ENCODE measurements at regions not wholly inside any gene's neighbourhood (a gene's known extent, or its start where the extent isn't known, plus 50 kb on each side); places are given as distances from the start of the nearest gene placed in this dataset.
"Not testable (repeated sequence)": the region's sequence is repeated elsewhere in the genome, so short reads cannot be mapped to it uniquely, and the experiment has no call there.

GRCh38 chr2:156779416-156780120, 343.4 kb downstream of the GPD2 start:
- Histone ChIP-seq H3K4me2 (ENCODE audit: insufficient read depth, low read length, poor library complexity, severe bottlenecking) (no peak overlapping the region), H4K91ac (ENCODE audit: low read depth, low read length, poor library complexity) (no peak overlapping the region), H3K27ac (replicated peaks; ENCODE audit: low read length) (no peak overlapping the region), H3K36me3 (replicated peaks in 1 of 2; ENCODE audit: control insufficient read depth in 2 of 2, insufficient read depth in 2 of 2, low read length in 2 of 2) (no peaks in the 10 kb centered on the region), H4K8ac (ENCODE audit: low read depth, low read length) (no peak overlapping the region), H2BK15ac (ENCODE audit: low read length) (no peak overlapping the region), H2AK5ac (ENCODE audit: low read depth, low read length) (no peak overlapping the region), H2BK5ac (ENCODE audit: low read length) (no peak overlapping the region), H2BK120ac (ENCODE audit: low read depth, low read length) (no peak overlapping the region), H2AFZ (ENCODE audit: low read length) (no peak overlapping the region), H3K18ac (ENCODE audit: low read length) (no peak overlapping the region), H3K4ac (ENCODE audit: low read length) (no peak overlapping the region), H3K4me1 (ENCODE audit: control insufficient read depth in 2 of 2, insufficient read depth in 1 of 2, low read depth in 1 of 2, low read length in 2 of 2) (peaks cover 0 to 1% of the 10 kb centered on the region in 2 donors), H3K27me3 (ENCODE audit: control insufficient read depth in 3 of 3, insufficient read depth in 3 of 3, low read depth in 1 of 3, low read length in 3 of 3) (no peaks in the 10 kb centered on the region), H3K23ac (ENCODE audit: low read depth, low read length, poor library complexity) (no peak overlapping the region), H3K14ac (ENCODE audit: low read length) (no peak overlapping the region), H3K9me3 (replicated peaks in 1 of 2; ENCODE audit: control insufficient read depth in 2 of 2, insufficient read depth in 1 of 2, low read depth in 1 of 2, low read length in 2 of 2) (no peaks in the 10 kb centered on the region), H3K4me3 (ENCODE audit: low read length in 2 of 2) (no peak overlapping the region), H2BK12ac (ENCODE audit: low read length) (no peak overlapping the region), H3K9ac (ENCODE audit: low read depth, low read length, poor library complexity) (no peak overlapping the region), H3K79me1 (ENCODE audit: low read depth, low read length) (no peaks in the 10 kb centered on the region)
- no peak for DNase-seq (ENCODE audit: low spot score)
- no CpG with 5 or more reads among the region's 2 CpGs for WGBS, 2 donors (ENCODE audit: extremely low coverage in 2 of 2, insufficient read length in 2 of 2, insufficient replicate concordance in 1 of 2)

DNA sequence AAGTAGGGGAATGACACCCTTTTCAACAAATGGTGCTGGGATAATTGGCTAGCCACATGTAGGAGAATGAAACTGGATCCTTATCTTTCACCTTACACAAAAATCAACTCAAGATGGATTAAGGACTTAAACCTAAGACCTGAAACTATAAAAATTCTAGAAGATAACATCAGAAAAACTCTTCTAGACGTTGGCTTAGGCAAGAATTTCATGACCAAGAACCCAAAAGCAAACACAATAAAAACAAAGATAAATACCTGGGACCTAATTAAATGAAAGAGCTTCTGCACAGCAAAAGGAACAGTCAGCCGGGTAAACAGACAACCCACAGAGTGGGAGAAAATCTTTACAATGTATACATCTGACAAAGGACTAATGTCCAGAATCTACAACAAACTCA, 345.5 kb downstream of the GPD2 start:
- not testable (repeated sequence) for H3K4ac ChIP-seq (ENCODE audit: low read length); H2BK15ac ChIP-seq (ENCODE audit: low read length); H3K79me1 ChIP-seq (ENCODE audit: low read depth, low read length); H3K14ac ChIP-seq (ENCODE audit: low read length); H2BK5ac ChIP-seq (ENCODE audit: low read length); H3K4me3 ChIP-seq (ENCODE audit: low read length in 2 of 2); H3K18ac ChIP-seq (ENCODE audit: low read length); H4K91ac ChIP-seq (ENCODE audit: low read depth, low read length, poor library complexity); H3K36me3 ChIP-seq (replicated peaks in 1 of 2; ENCODE audit: control insufficient read depth in 2 of 2, insufficient read depth in 2 of 2, low read length in 2 of 2); H3K9ac ChIP-seq (ENCODE audit: low read depth, low read length, poor library complexity); H4K8ac ChIP-seq (ENCODE audit: low read depth, low read length); H2BK120ac ChIP-seq (ENCODE audit: low read depth, low read length); H2AK5ac ChIP-seq (ENCODE audit: low read depth, low read length); H3K4me2 ChIP-seq (ENCODE audit: insufficient read depth, low read length, poor library complexity, severe bottlenecking); DNase-seq (ENCODE audit: low spot score); H2BK12ac ChIP-seq (ENCODE audit: low read length); H3K27ac ChIP-seq (replicated peaks; ENCODE audit: low read length); H3K9me3 ChIP-seq (replicated peaks in 1 of 2; ENCODE audit: control insufficient read depth in 2 of 2, insufficient read depth in 1 of 2, low read depth in 1 of 2, low read length in 2 of 2); H3K4me1 ChIP-seq (ENCODE audit: control insufficient read depth in 2 of 2, insufficient read depth in 1 of 2, low read depth in 1 of 2, low read length in 2 of 2); H2AFZ ChIP-seq (ENCODE audit: low read length); H3K23ac ChIP-seq (ENCODE audit: low read depth, low read length, poor library complexity); H3K27me3 ChIP-seq (ENCODE audit: control insufficient read depth in 3 of 3, insufficient read depth in 3 of 3, low read depth in 1 of 3, low read length in 3 of 3)
- no CpG with 5 or more reads among the region's 2 CpGs for WGBS, 2 donors (ENCODE audit: extremely low coverage in 2 of 2, insufficient read length in 2 of 2, insufficient replicate concordance in 1 of 2)

- H3K79me1 ChIP-seq (ENCODE audit: low read depth, low read length), result no peaks in the 10 kb centered on the region
- H3K18ac ChIP-seq (ENCODE audit: low read length), result no peak overlapping the region
- no peaks in the 10 kb centered on the region for H3K27me3 ChIP-seq (ENCODE audit: control insufficient read depth in 3 of 3, insufficient read depth in 3 of 3, low read depth in 1 of 3, low read length in 3 of 3)
- H3K14ac ChIP-seq (ENCODE audit: low read length), result no peak overlapping the region
- no peaks in the 10 kb centered on the region for H3K36me3 ChIP-seq (replicated peaks in 1 of 2; ENCODE audit: control insufficient read depth in 2 of 2, insufficient read depth in 2 of 2, low read length in 2 of 2)
- no peak overlapping the region for H3K23ac ChIP-seq (ENCODE audit: low read depth, low read length, poor library complexity)
- H3K4ac ChIP-seq (ENCODE audit: low read length), result no peak overlapping the region
- no peak overlapping the region for H2BK12ac ChIP-seq (ENCODE audit: low read length)
- H3K4me1 ChIP-seq (ENCODE audit: control insufficient read depth in 2 of 2, insufficient read depth in 1 of 2, low read depth in 1 of 2, low read length in 2 of 2), result peaks cover 0 to 1% of the 10 kb centered on the region in 2 donors
- no peak overlapping the region for H3K4me2 ChIP-seq (ENCODE audit: insufficient read depth, low read length, poor library complexity, severe bottlenecking)
- H2AFZ ChIP-seq (ENCODE audit: low read length), result no peak overlapping the region
- H4K8ac ChIP-seq (ENCODE audit: low read depth, low read length), result no peak overlapping the region
- no peak overlapping the region for H2AK5ac ChIP-seq (ENCODE audit: low read depth, low read length)
- DNase-seq (ENCODE audit: low spot score), result no peak
- H3K27ac ChIP-seq (replicated peaks; ENCODE audit: low read length), result no peak overlapping the region
- no peak overlapping the region for H2BK120ac ChIP-seq (ENCODE audit: low read depth, low read length)
- H3K9ac ChIP-seq (ENCODE audit: low read depth, low read length, poor library complexity), result no peak overlapping the region
- H3K4me3 ChIP-seq (ENCODE audit: low read length in 2 of 2), result no peak overlapping the region
- no peak overlapping the region for H4K91ac ChIP-seq (ENCODE audit: low read depth, low read length, poor library complexity)
- WGBS, 2 donors (ENCODE audit: extremely low coverage in 2 of 2, insufficient read length in 2 of 2, insufficient replicate concordance in 1 of 2), result no CpG with 5 or more reads among the region's 6 CpGs
- H3K9me3 ChIP-seq (replicated peaks in 1 of 2; ENCODE audit: control insufficient read depth in 2 of 2, insufficient read depth in 1 of 2, low read depth in 1 of 2, low read length in 2 of 2), result no peaks in the 10 kb centered on the region
- H2BK15ac ChIP-seq (ENCODE audit: low read length), result no peak overlapping the region
- H2BK5ac ChIP-seq (ENCODE audit: low read length), result no peak overlapping the region
These were observed 348.0 kb downstream of the GPD2 start for GRCh38 chr2:156784020-156784701.

- Histone ChIP-seq H4K91ac (ENCODE audit: low read depth, low read length, poor library complexity) (no peak overlapping the region), H2BK120ac (ENCODE audit: low read depth, low read length) (no peak overlapping the region), H3K4me2 (ENCODE audit: insufficient read depth, low read length, poor library complexity, severe bottlenecking) (no peak overlapping the region), H3K79me1 (ENCODE audit: low read depth, low read length) (no peaks in the 10 kb centered on the region), H3K9ac (ENCODE audit: low read depth, low read length, poor library complexity) (no peak overlapping the region), H4K8ac (ENCODE audit: low read depth, low read length) (no peak overlapping the region), H3K9me3 (replicated peaks in 1 of 2; ENCODE audit: control insufficient read depth in 2 of 2, insufficient read depth in 1 of 2, low read depth in 1 of 2, low read length in 2 of 2) (no peaks in the 10 kb centered on the region), H2BK12ac (ENCODE audit: low read length) (no peak overlapping the region), H3K27ac (replicated peaks; ENCODE audit: low read length) (no peak overlapping the region), H3K18ac (ENCODE audit: low read length) (no peak overlapping the region), H3K4me1 (ENCODE audit: control insufficient read depth in 2 of 2, insufficient read depth in 1 of 2, low read depth in 1 of 2, low read length in 2 of 2) (peaks cover 0 to 1% of the 10 kb centered on the region in 2 donors), H3K27me3 (ENCODE audit: control insufficient read depth in 3 of 3, insufficient read depth in 3 of 3, low read depth in 1 of 3, low read length in 3 of 3) (no peaks in the 10 kb centered on the region), H3K23ac (ENCODE audit: low read depth, low read length, poor library complexity) (no peak overlapping the region), H3K4ac (ENCODE audit: low read length) (no peak overlapping the region), H3K14ac (ENCODE audit: low read length) (no peak overlapping the region), H2BK5ac (ENCODE audit: low read length) (no peak overlapping the region), H2BK15ac (ENCODE audit: low read length) (no peak overlapping the region), H2AFZ (ENCODE audit: low read length) (no peak overlapping the region), H2AK5ac (ENCODE audit: low read depth, low read length) (no peak overlapping the region), H3K4me3 (ENCODE audit: low read length in 2 of 2) (no peak overlapping the region), H3K36me3 (replicated peaks in 1 of 2; ENCODE audit: control insufficient read depth in 2 of 2, insufficient read depth in 2 of 2, low read length in 2 of 2) (no peaks in the 10 kb centered on the region)
- no CpG with 5 or more reads among the region's 2 CpGs for WGBS, 2 donors (ENCODE audit: extremely low coverage in 2 of 2, insufficient read length in 2 of 2, insufficient replicate concordance in 1 of 2)
- DNase-seq (ENCODE audit: low spot score), result no peak
These were observed 351.3 kb downstream of the GPD2 start for GRCh38 chr2:156787517-156787916.
